WTC11 (cell line): ENCODE measurements at regions not wholly inside any gene's neighbourhood (a gene's known extent, or its start where the extent isn't known, plus 50 kb on each side); places are given as distances from the start of the nearest gene placed in this dataset.

Experiments
- CTCF ChIP-seq: fragments of 200-600 bp; IDR thresholded peaks from 2 replicates; pipeline ENCODE4 v1.8.0; 2022; ENCODE audit warnings: antibody characterized with exemption
- ETV6 ChIP-seq: sonication (generic); formaldehyde crosslinking; IDR thresholded peaks from 2 replicates; pipeline ENCODE4 v1.8.1; 2022; ENCODE audit warnings: mild to moderate bottlenecking, missing genetic modification reagents
- HMGXB4 ChIP-seq: sonication (generic); formaldehyde crosslinking; IDR thresholded peaks from 2 replicates; pipeline ENCODE4 v1.8.1; 2023; ENCODE audit warnings: mild to moderate bottlenecking, moderate library complexity, missing genetic modification reagents
- JUN ChIP-seq: sonication (generic); formaldehyde crosslinking; IDR thresholded peaks from 2 replicates; pipeline ENCODE4 v1.8.0; 2023; ENCODE audit warnings: mild to moderate bottlenecking, missing genetic modification reagents
- MAX ChIP-seq: sonication (generic); formaldehyde crosslinking; IDR thresholded peaks from 2 replicates; pipeline ENCODE4 v1.8.0; 2022; ENCODE audit warnings: mild to moderate bottlenecking, missing genetic modification reagents
- NR1H2 ChIP-seq: sonication (generic); formaldehyde crosslinking; IDR thresholded peaks from 2 replicates; pipeline ENCODE4 v1.9.0; 2021; ENCODE audit warnings: mild to moderate bottlenecking, moderate library complexity, missing genetic modification reagents
- NR3C1 ChIP-seq: sonication (generic); formaldehyde crosslinking; conservative IDR thresholded peaks from 2 replicates; pipeline ENCODE4 v1.8.1; 2023; ENCODE audit warnings: low read depth, mild to moderate bottlenecking, missing genetic modification reagents
- RELA ChIP-seq: sonication (generic); formaldehyde crosslinking; IDR thresholded peaks from 2 replicates; pipeline ENCODE4 v1.8.1; 2022; ENCODE audit warnings: missing genetic modification reagents, mild to moderate bottlenecking, borderline replicate concordance
- SMAD3 ChIP-seq: sonication (generic); formaldehyde crosslinking; IDR thresholded peaks from 2 replicates; pipeline ENCODE4 v1.8.0; 2022; ENCODE audit warnings: missing genetic modification reagents, mild to moderate bottlenecking, borderline replicate concordance
- USF1 ChIP-seq: sonication (generic); formaldehyde crosslinking; IDR thresholded peaks from 2 replicates; pipeline ENCODE4 v1.8.0; 2022; ENCODE audit warnings: mild to moderate bottlenecking, missing genetic modification reagents

GRCh38 chr14:22105006-22105623 is 431.5 kb upstream of the OR4E1 start:
- no peak for TF ChIP-seq NR1H2 (CRISPR knock-in tag)
- TF ChIP-seq RELA (CRISPR knock-in tag), result no peak
- no peak for TF ChIP-seq CTCF
- no peak for TF ChIP-seq ETV6
- no peak for TF ChIP-seq MAX
- TF ChIP-seq HMGXB4 (CRISPR knock-in tag), result no peak
- TF ChIP-seq SMAD3 (CRISPR knock-in tag), result no peak
- TF ChIP-seq JUN, result no peak
- TF ChIP-seq USF1 (CRISPR knock-in tag), result no peak
- no peak for TF ChIP-seq NR3C1 (CRISPR knock-in tag)
